HTR-8/SVneo (cell line): ENCODE measurements at regions not wholly inside any gene's neighbourhood (a gene's known extent, or its start where the extent isn't known, plus 50 kb on each side); places are given as distances from the start of the nearest gene placed in this dataset.

Source experiments
- DNase-seq: peaks from one replicate; pipeline ENCODE4 v3.0.0; 2011; ENCODE audit warnings: low spot score, mixed read lengths; ENCODE audit not compliant: insufficient read length
- FAIRE-seq: peaks from 2 replicates; lab custom pipeline; 2011; peaks lifted over from hg19 to GRCh38; lab: Jason Lieb, UNC

- no peak for FAIRE-seq
These were observed 278.2 kb downstream of the USP25 start for GRCh38 chr21:16007943-16008342.

DNA sequence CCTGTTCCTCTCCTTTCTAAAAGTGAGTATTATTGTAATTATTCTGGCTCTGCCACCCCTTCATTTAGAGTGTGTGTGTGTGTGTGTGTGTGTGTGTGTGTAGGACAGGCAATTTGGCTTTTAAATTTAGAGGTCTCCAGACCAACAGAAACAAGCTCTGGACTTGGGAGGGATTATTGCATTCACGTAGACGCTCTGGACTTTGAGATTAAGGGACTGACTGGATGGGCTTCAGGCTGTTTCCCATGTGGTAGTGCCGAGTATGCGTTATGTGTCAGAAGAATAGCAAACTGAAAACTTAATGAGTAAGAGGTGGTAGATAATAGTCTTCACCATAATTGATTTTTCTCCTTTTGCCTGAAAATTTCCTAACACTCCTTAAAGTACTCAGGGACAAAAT is 281.9 kb downstream of the USP25 start:
- no peak for FAIRE-seq
- DNase-seq, result no peak

More at GRCh38 chr21:16007943-16008342, 278.2 kb downstream of the USP25 start:
- no peak for DNase-seq

DNA sequence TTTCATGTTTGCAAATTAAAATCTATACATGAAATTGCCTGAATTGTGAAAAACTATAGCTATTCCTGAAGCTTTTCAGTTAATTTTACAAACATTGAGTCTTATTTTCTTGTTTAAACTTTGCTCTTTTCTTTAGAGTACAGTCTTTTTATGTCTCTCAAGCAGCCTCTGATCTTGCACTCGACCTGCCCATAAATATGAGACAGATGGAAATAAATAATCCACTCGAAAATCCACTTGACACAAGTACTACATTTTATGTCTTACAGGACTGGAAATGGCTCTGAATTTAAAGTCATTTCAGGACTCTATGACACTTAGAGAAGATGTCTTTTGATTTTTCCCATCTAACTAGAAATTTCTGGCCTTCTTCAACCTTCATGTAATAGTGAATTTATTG is 283.8 kb downstream of the USP25 start:
- DNase-seq, result no peak
- no peak for FAIRE-seq

DNA sequence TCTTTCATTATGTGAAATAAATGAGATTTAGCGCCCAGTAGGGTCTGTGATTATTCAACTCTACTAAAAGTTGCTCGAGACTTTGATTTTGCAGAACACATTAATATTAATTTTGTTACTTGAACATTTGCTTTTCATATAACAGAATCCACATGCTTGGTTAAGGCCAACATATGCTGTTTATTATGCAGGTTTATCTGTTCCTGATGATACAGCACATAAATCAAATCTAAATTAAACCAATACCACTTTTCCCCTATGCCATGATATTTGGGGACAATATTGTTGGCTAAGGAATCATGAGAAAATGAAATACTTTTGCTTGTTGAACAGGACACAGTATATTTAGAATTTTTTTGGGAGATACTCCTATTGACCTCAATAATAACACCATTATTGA is 291.1 kb downstream of the USP25 start:
- DNase-seq, result no peak
- FAIRE-seq, result no peak

DNA sequence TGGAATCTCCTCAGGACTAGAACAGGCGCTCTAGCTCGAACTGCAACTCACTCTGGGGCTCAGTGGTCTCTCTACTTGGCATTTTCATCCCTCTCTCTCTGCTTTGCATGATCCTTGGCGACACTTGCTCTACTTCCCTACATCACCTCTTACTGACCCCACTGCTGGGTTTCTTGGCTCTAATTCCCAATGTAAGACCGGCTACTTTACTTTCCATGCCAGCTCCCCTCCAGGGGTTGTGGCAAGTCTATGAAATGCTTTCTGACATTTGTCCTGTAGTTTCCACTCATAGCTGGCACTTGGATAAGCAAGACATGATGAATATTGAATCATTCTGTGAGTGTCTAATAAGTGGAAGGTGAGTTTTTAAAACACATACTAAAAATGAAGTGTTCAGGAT is 292.3 kb downstream of the USP25 start:
- FAIRE-seq (no peak), DNase-seq (no peak)

- DNase-seq, result no peak
- FAIRE-seq, result no peak
These were observed 293.1 kb downstream of the USP25 start for GRCh38 chr21:16022921-16023320.

- FAIRE-seq (no peak), DNase-seq (no peak)
These were observed 298.4 kb downstream of the USP25 start for GRCh38 chr21:16028142-16028541.

GRCh38 chr21:16028941-16029464 is 299.2 kb downstream of the USP25 start:
- DNase-seq (no peak), FAIRE-seq (no peak)

- DNase-seq (no peak), FAIRE-seq (no peak)
These were observed 303.4 kb downstream of the USP25 start for GRCh38 chr21:16033193-16033592.

DNA sequence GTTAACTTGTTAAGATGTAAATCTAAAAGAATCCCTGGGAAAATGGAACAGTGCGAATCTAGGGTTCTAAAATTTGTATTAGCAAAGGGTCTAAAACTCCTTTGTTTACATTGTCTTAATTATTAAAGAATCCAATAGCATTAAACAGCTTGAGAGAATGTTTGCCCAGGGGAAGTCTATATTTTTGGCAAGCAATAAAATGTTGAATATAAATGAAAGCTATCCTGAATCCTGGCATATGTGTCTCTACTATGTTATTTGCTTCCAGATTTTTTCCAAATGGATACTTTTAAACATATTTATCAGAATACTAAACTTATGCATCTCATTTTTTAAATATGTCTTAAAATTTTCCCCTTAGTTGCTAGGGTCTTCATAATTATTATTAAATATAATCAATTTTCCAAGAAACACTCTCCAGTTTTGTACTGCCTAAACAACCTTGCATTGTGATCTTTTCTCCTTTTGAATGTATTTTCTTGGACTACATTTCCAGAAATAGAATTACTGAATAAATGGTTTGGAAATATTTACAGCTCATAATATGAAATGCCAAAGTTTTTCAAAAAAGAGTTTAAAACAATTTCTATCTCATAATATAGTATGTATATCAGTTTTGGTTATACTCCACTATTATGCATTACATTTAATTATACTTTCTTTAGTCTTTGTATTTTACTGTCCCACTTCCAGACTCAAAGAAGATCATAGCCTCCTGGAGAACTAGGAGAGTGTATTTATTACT is 304.8 kb downstream of the USP25 start:
- DNase-seq (no peak), FAIRE-seq (no peak)

- FAIRE-seq, result no peak
- no peak for DNase-seq
These were observed 307.7 kb downstream of the USP25 start for GRCh38 chr21:16037421-16037955.

DNA sequence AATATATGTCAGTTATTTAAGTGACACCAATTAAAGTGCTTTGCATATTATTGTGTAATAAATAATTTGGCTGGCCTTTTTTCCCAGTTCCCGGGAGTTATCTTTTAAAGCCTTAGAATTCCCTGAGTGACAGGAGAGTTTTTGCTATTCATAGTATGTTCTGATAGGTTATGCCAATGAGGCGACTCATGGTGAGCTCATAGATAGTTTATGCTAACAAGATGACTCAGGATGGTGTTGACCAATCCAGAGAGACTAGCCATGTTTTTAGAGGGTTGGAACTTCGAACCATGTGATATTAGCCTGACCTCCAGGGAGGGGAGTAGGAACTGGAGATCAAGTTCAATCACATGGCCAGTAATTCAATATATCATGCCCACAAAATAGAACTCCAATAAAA is 310.8 kb downstream of the USP25 start:
- DNase-seq (no peak), FAIRE-seq (no peak)

GRCh38 chr21:16044676-16045075 is 314.9 kb downstream of the USP25 start:
- FAIRE-seq, result no peak
- no peak for DNase-seq

DNA sequence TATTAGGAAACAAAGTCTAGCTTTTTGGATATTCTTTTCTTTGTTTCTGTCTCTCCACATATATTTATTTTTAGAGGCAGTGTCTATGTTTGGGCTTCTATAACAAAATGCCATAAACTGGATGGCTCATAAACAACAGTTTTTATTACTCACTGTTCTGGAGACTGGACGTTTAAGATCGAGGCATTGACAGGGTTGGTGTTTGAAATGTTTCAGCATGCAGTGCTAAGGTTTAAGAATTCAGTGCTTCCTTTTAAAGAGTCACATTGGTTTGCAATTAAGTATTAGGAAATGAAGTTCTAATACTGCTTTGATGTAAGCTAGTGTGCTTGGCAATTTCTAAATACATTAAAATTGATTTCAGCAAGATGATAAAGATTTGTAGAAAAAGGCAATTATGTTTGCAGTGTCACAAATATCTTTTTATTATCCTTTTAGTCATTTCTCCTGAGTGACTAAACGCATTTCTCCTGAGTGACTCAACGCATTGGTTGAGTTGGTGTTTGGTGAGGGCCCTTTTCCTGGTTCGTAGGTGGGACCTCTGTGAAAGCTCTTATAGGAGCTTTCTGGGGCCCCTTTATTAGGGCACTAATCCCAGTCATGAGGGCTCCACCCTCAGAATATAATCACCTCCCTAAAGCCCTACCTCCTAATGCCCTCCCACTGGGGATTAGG is 317.0 kb downstream of the USP25 start:
- FAIRE-seq (no peak), DNase-seq (peak; percentile 14)

GRCh38 chr21:16047904-16048303 is 318.1 kb downstream of the USP25 start:
- no peak for FAIRE-seq
- no peak for DNase-seq

- DNase-seq (no peak), FAIRE-seq (no peak)
These were observed 325.2 kb downstream of the USP25 start for GRCh38 chr21:16055014-16055413.

DNA sequence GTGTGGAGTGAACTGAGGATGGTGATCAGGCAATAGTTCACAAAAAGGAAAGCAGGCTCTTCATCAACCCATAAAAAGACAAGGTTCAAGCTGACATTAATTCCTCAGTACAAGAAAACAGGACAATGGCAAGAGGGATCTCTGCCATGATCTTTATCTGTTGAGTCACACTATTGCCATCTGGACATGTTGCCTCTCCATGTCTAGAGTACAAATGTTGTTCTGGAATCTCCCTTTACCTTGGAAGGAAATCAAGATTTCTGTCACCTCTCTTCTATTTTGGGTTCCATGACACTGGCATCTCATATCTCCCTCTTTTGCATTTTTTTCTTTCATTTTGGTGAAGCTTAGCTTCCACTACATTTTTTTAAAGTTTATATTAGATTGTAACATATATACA is 329.1 kb downstream of the USP25 start:
- DNase-seq, result no peak
- FAIRE-seq, result no peak

- FAIRE-seq (no peak), DNase-seq (no peak)
These were observed 330.2 kb downstream of the USP25 start for GRCh38 chr21:16059981-16060380.

DNA sequence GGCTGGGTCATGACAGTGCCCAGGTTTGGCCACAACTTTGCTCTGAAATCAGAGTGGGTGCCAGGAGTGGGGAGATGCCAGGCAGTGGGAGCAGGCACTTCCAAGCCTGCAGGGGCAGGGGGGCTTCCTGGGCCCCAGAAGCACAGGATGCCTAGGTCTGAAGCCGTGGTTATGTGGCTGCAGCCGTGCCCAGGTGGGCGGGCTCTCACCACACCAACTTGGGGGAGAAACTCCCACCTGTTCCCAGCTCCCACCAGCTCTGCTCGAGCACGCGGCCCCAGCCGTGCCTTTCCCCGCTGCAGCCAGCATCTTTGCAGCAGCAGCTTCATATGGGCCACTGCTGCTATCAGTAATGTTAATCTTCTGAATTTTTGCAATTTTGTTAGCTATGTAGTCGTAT is 331.4 kb downstream of the USP25 start:
- DNase-seq, result no peak
- no peak for FAIRE-seq

- DNase-seq (no peak), FAIRE-seq (no peak)
These were observed 339.7 kb downstream of the USP25 start for GRCh38 chr21:16069178-16070112.
